Activated naive CD4-positive, alpha-beta T cell treated with anti-CD3 and anti-CD28 coated beads, Interleukin-2, amount 50 U/mL, for 24 hours (primary cell): ENCODE measurements at regions not wholly inside any gene's neighbourhood (a gene's known extent, or its start where the extent isn't known, plus 50 kb on each side); places are given as distances from the start of the nearest gene placed in this dataset.

Source experiments
- H3K27ac Mint-ChIP-seq: one replicate; pipeline ENCODE4 v1.8.0; 2021; ENCODE audit warnings: mild to moderate bottlenecking, mixed read lengths
- H3K27me3 Mint-ChIP-seq: one replicate; pipeline ENCODE4 v1.8.0; 2021; ENCODE audit warnings: mixed read lengths
- H3K36me3 Mint-ChIP-seq: one replicate; pipeline ENCODE4 v1.8.0; 2021; ENCODE audit warnings: mixed read lengths
- H3K4me1 Mint-ChIP-seq: one replicate; pipeline ENCODE4 v1.8.0; 2021; ENCODE audit warnings: mixed read lengths
- H3K4me3 Mint-ChIP-seq: one replicate; pipeline ENCODE4 v1.8.0; 2021; ENCODE audit warnings: mild to moderate bottlenecking, mixed read lengths
- H3K9me3 Mint-ChIP-seq: one replicate; pipeline ENCODE4 v1.8.0; 2021; ENCODE audit warnings: mixed read lengths

DNA sequence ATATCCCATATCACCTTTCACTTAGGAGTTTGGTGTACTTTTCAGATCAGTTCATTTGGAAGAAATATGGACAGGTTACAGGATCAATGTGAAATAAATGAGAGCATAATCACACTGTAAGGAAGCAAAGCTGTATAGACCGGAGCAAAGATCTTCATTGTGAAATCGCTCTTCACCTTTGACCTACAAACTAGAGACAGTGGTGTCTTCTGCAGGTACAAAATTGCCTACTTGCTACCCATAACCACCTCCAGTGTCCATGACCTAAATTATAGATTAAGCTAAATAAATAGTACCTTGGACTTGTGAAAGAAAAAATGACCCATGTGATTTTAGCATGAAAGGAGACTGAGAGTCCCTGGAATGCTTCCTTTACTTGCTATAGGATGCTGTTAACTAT lies 379.5 kb upstream of the SUCLG2 start:
- no peak overlapping the region for H3K4me3 Mint-ChIP-seq
- H3K4me1 Mint-ChIP-seq: peaks cover 5% of the 10 kb centered on the region
- no peaks in the 10 kb centered on the region for H3K27me3 Mint-ChIP-seq
- H3K9me3 Mint-ChIP-seq: no peaks in the 10 kb centered on the region
- H3K36me3 Mint-ChIP-seq: peaks cover 3% of the 10 kb centered on the region
- no peak overlapping the region for H3K27ac Mint-ChIP-seq

DNA sequence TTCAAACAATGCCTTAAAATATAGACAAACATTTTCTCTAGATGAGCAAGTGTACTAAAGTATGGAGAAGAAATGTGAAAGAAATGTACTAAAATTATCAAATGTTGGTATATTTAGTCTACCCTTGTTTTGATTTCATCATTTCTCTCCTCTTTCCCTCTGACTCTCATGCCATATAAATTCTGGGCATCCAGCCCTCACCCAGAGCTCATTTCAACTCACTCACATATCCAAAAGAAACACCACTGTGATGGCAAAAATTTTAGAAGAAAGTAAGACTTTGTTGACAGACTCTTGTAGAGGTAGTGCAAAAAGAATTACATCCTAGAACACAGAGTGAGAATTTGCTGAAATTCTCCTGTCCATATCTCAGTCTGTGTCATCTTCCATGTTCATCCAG lies 377.8 kb upstream of the SUCLG2 start:
- peaks cover 3% of the 10 kb centered on the region for H3K4me1 Mint-ChIP-seq
- no peak overlapping the region for H3K27ac Mint-ChIP-seq
- no peaks in the 10 kb centered on the region for H3K27me3 Mint-ChIP-seq
- H3K9me3 Mint-ChIP-seq: no peaks in the 10 kb centered on the region
- H3K4me3 Mint-ChIP-seq: no peak overlapping the region
- peaks cover 3% of the 10 kb centered on the region for H3K36me3 Mint-ChIP-seq

GRCh38 chr3:68025189-68025588 lies 370.8 kb upstream of the SUCLG2 start:
- H3K27ac Mint-ChIP-seq: no peak overlapping the region
- peaks cover 2% of the 10 kb centered on the region for H3K36me3 Mint-ChIP-seq
- no peak overlapping the region for H3K4me3 Mint-ChIP-seq
- no peaks in the 10 kb centered on the region for H3K9me3 Mint-ChIP-seq
- H3K4me1 Mint-ChIP-seq: peaks cover 13% of the 10 kb centered on the region
- H3K27me3 Mint-ChIP-seq: no peaks in the 10 kb centered on the region

DNA sequence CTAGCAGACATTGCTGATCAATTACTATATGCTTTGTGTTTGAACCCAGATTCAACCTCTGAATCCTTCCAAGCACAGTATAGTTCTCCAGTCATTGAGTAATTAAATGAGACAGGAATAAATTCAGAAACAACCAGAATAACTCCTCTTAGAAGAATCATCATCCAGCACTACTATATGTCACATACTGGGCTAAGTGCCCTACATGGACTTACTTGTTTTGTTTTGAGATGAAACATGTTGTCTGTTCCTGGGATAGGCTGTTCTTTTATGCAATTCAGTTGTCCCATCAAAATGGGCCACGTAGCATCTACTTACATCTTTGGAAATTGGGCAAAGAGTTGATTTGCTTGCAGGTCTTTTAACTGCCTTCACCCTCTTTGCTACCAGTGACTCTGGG lies 365.5 kb upstream of the SUCLG2 start:
- no peak overlapping the region for H3K4me3 Mint-ChIP-seq
- no peak overlapping the region for H3K27ac Mint-ChIP-seq

DNA sequence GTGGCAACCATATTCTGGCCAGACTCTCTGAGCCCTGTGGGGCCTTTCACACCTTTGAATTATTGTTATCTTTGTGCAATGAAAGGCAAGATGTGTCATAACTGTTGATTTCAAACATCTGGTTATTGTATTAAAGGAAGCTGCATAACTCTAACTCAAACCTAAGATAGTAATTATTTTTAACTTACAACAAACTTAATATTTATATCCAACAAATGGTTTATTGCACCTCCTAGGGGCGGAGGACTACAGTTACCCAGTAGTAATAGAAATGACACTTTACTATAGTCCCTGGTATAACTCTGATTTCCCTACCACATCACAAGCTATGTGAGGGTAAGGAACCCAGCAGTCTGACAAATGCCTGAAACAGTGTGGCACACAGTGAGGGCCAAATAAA lies 363.9 kb upstream of the SUCLG2 start:
- H3K27ac Mint-ChIP-seq: no peak overlapping the region
- no peak overlapping the region for H3K4me3 Mint-ChIP-seq
- peaks cover 18% of the 10 kb centered on the region for H3K4me1 Mint-ChIP-seq
- no peaks in the 10 kb centered on the region for H3K36me3 Mint-ChIP-seq
- H3K27me3 Mint-ChIP-seq: no peaks in the 10 kb centered on the region
- no peaks in the 10 kb centered on the region for H3K9me3 Mint-ChIP-seq

More for the DNA sequence above, 365.5 kb upstream of the SUCLG2 start:
- H3K9me3 Mint-ChIP-seq: no peaks in the 10 kb centered on the region
- no peaks in the 10 kb centered on the region for H3K36me3 Mint-ChIP-seq
- H3K4me1 Mint-ChIP-seq: peaks cover 18% of the 10 kb centered on the region
- H3K27me3 Mint-ChIP-seq: no peaks in the 10 kb centered on the region

DNA sequence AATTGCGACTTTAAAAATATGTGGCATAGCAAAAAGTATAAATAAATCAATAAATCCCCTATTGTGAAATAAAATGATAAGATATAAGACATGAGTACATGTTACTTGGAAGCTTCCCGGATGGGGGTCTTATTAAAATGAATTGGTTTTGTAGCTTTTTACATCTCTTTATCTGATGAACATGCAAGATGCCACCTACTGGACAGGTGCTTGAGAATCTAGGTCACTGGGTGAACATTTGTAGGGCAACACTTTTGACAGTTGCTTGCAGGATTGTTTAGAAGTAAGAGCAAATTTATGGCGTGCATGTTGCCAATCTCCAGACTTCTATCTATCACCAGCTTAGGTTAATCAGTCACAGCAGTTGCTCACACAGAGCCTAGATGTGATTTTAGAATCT lies 362.7 kb upstream of the SUCLG2 start:
- Mint-ChIP-seq H3K27me3 (no peaks in the 10 kb centered on the region), H3K36me3 (no peaks in the 10 kb centered on the region), H3K9me3 (no peaks in the 10 kb centered on the region), H3K4me3 (no peak overlapping the region), H3K27ac (no peak overlapping the region), H3K4me1 (peaks cover 13% of the 10 kb centered on the region)

DNA sequence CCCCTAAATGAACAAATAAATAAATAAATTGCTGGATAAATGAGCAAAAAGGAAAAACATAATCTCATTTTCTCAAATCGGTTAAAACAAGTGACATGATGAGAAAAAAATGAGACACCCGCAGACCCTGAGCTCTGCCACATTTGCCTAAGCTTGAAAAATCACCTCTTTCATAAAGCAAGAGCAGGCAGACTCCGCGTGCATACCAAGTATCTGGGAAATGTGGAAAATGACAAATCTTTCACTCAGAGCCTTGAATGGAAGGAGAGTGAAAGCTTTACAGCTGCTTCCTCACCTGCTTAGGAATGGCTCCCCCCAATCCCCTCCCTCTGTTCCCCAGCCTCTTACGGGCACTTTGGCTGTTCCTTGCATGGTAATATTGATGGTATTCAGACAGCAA lies 355.5 kb upstream of the SUCLG2 start:
- no peaks in the 10 kb centered on the region for H3K9me3 Mint-ChIP-seq
- no peak overlapping the region for H3K4me3 Mint-ChIP-seq
- H3K27me3 Mint-ChIP-seq: peaks cover 3% of the 10 kb centered on the region
- H3K27ac Mint-ChIP-seq: no peak overlapping the region
- no peaks in the 10 kb centered on the region for H3K36me3 Mint-ChIP-seq
- H3K4me1 Mint-ChIP-seq: peaks cover 15% of the 10 kb centered on the region

GRCh38 chr3:68007621-68008226 lies 353.3 kb upstream of the SUCLG2 start:
- peaks cover 15% of the 10 kb centered on the region for H3K4me1 Mint-ChIP-seq
- H3K27ac Mint-ChIP-seq: no peak overlapping the region
- peak overlapping the region; percentile 88 for H3K4me3 Mint-ChIP-seq
- H3K36me3 Mint-ChIP-seq: no peaks in the 10 kb centered on the region
- H3K9me3 Mint-ChIP-seq: no peaks in the 10 kb centered on the region
- H3K27me3 Mint-ChIP-seq: peaks cover 8% of the 10 kb centered on the region

GRCh38 chr3:68006646-68007045 lies 352.2 kb upstream of the SUCLG2 start:
- no peak overlapping the region for H3K27ac Mint-ChIP-seq
- no peak overlapping the region for H3K4me3 Mint-ChIP-seq
- H3K27me3 Mint-ChIP-seq: peaks cover 8% of the 10 kb centered on the region
- no peaks in the 10 kb centered on the region for H3K9me3 Mint-ChIP-seq
- peaks cover 15% of the 10 kb centered on the region for H3K4me1 Mint-ChIP-seq
- H3K36me3 Mint-ChIP-seq: no peaks in the 10 kb centered on the region

DNA sequence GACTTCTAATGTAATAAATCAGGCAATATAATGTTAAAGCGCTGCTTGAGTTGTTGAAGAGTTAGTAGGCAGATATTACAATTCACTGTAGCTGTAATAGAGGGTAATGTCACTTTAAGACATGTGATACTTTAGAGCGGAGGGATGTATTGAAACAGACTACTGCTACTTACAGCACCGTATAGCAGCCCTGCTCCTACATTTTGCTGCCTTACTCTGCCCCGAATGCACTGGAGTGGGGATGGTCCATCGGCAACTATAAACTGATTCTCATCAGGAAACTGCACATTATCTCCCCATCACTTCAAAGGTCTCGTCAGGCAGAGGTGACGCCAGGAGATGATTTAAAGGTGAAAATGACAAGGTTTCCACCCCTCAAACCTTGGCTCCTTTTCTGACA lies 349.7 kb upstream of the SUCLG2 start:
- no peaks in the 10 kb centered on the region for H3K36me3 Mint-ChIP-seq
- no peak overlapping the region for H3K4me3 Mint-ChIP-seq
- peaks cover 6% of the 10 kb centered on the region for H3K9me3 Mint-ChIP-seq
- H3K27ac Mint-ChIP-seq: no peak overlapping the region
- H3K27me3 Mint-ChIP-seq: peaks cover 8% of the 10 kb centered on the region
- peaks cover 15% of the 10 kb centered on the region for H3K4me1 Mint-ChIP-seq

DNA sequence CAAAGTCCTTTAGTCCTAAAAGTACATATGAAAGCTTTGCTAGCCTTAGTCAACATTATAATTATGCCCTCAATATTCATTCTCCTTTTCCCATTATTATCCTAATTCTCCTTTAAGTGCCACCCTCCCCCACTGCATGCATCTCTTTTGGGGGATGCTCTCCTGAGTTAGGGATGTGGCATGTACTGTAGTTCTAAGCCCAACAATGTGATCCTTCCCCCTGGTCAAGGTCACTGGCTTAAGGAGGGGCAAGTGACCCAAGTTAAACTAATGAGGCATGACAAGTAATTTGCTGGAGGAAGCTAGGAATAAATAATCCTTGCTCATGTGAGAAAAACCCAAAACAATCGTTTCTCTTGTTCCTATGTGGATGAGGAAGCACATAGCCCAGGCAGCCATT lies 343.9 kb upstream of the SUCLG2 start:
- no peaks in the 10 kb centered on the region for H3K36me3 Mint-ChIP-seq
- no peak overlapping the region for H3K4me3 Mint-ChIP-seq
- no peak overlapping the region for H3K27ac Mint-ChIP-seq
- H3K9me3 Mint-ChIP-seq: peaks cover 6% of the 10 kb centered on the region
- no peaks in the 10 kb centered on the region for H3K4me1 Mint-ChIP-seq
- peaks cover 3% of the 10 kb centered on the region for H3K27me3 Mint-ChIP-seq

- peaks cover 2% of the 10 kb centered on the region for H3K9me3 Mint-ChIP-seq
- H3K27me3 Mint-ChIP-seq: no peaks in the 10 kb centered on the region
- H3K4me1 Mint-ChIP-seq: peaks cover 7% of the 10 kb centered on the region
- no peaks in the 10 kb centered on the region for H3K36me3 Mint-ChIP-seq
- H3K4me3 Mint-ChIP-seq: no peak overlapping the region
- no peak overlapping the region for H3K27ac Mint-ChIP-seq
These were observed 340.8 kb upstream of the SUCLG2 start for GRCh38 chr3:67995206-67995605.

GRCh38 chr3:67986706-67987105 lies 332.3 kb upstream of the SUCLG2 start:
- no peaks in the 10 kb centered on the region for H3K36me3 Mint-ChIP-seq
- no peak overlapping the region for H3K4me3 Mint-ChIP-seq
- no peaks in the 10 kb centered on the region for H3K27me3 Mint-ChIP-seq

DNA sequence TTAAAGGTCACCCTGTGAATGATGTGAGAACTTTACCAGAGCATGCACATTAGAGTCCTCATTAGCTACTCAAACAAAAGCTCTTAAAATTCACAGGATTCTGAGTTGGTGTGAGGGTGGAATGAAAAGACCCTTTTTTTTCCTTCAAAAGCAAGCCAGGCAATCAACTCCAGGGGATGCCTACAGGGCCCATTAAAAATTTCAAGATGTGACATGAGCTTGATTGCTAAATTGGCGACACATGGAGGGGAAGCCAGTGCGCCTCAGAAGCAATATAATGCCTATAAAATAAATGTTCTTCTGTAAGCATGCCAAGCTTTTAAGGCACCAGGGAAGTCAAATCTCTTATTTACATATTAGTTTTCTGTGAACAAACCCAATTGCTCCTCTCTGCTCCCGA lies 328.8 kb upstream of the SUCLG2 start:
- Mint-ChIP-seq H3K27ac (no peak overlapping the region), H3K4me3 (no peak overlapping the region), H3K27me3 (no peaks in the 10 kb centered on the region), H3K4me1 (no peaks in the 10 kb centered on the region), H3K9me3 (no peaks in the 10 kb centered on the region), H3K36me3 (no peaks in the 10 kb centered on the region)

More at GRCh38 chr3:67986706-67987105, 332.3 kb upstream of the SUCLG2 start:
- H3K27ac Mint-ChIP-seq: no peak overlapping the region
- H3K4me1 Mint-ChIP-seq: peaks cover 9% of the 10 kb centered on the region
- H3K9me3 Mint-ChIP-seq: no peaks in the 10 kb centered on the region

- H3K27ac Mint-ChIP-seq: no peak overlapping the region
- no peaks in the 10 kb centered on the region for H3K27me3 Mint-ChIP-seq
- no peaks in the 10 kb centered on the region for H3K4me1 Mint-ChIP-seq
- H3K4me3 Mint-ChIP-seq: no peak overlapping the region
- peaks cover 4% of the 10 kb centered on the region for H3K9me3 Mint-ChIP-seq
- H3K36me3 Mint-ChIP-seq: no peaks in the 10 kb centered on the region
These were observed 326.7 kb upstream of the SUCLG2 start for GRCh38 chr3:67981077-67981476.

DNA sequence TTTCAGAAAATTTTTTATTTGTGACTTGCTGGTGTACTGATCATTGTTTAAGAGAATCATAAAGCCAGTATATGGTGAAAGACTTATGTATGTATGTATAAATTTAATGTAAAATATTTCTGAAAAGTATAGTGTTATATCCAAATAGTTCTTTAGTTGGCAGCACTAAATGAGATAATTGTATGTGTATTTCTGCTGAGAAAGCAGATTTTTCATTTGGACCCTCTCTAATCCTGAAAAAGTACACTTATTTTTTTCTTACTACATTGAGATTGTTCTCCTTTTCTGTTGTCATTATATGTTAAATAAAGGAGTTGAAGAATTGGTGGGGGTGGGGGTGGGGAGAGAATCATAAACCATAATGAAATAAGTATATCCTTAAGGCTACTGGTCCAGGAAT lies 324.9 kb upstream of the SUCLG2 start:
- no peaks in the 10 kb centered on the region for H3K4me1 Mint-ChIP-seq
- no peak overlapping the region for H3K27ac Mint-ChIP-seq
- H3K9me3 Mint-ChIP-seq: peaks cover 7% of the 10 kb centered on the region
- H3K27me3 Mint-ChIP-seq: no peaks in the 10 kb centered on the region
- no peaks in the 10 kb centered on the region for H3K36me3 Mint-ChIP-seq
- H3K4me3 Mint-ChIP-seq: no peak overlapping the region

DNA sequence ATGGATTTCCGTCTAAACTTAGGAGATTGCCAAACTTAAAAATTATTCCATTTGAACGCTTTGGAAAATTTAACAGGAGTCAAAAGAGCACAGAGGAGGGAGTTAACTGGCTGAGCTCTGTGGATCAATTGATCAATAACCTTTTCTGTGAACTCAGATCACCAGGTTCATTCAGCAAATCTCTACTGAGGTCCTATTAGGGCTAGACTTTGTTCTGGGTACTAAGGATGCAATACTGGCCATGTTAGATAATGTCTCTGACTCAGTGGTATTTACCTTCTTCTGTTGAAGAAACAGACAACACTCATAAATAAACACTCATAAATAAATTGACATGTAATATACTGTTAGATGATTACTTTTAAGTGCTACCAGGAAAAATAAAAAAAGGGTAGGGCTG lies 323.4 kb upstream of the SUCLG2 start:
- no peaks in the 10 kb centered on the region for H3K36me3 Mint-ChIP-seq
- H3K4me1 Mint-ChIP-seq: no peaks in the 10 kb centered on the region
- no peak overlapping the region for H3K27ac Mint-ChIP-seq
- no peak overlapping the region for H3K4me3 Mint-ChIP-seq
- no peaks in the 10 kb centered on the region for H3K27me3 Mint-ChIP-seq
- peaks cover 9% of the 10 kb centered on the region for H3K9me3 Mint-ChIP-seq
